Ishikawa (cell line): ENCODE measurements at regions not wholly inside any gene's neighbourhood (a gene's known extent, or its start where the extent isn't known, plus 50 kb on each side); places are given as distances from the start of the nearest gene placed in this dataset.

ENCODE experiments used
- CEBPB ChIP-seq: IDR thresholded peaks from 2 replicates; pipeline ENCODE4 v1.6.1; 2012
- TEAD4 ChIP-seq: IDR thresholded peaks from 2 replicates; pipeline ENCODE4 v1.6.1; 2012
- YY1 ChIP-seq: IDR thresholded peaks from 2 replicates; pipeline ENCODE4 v1.6.1; 2012; ENCODE audit warnings: low read depth

GRCh38 chrX:34343001-34343400, 210.9 kb upstream of the FAM47A start:
- TF ChIP-seq TEAD4 = no peak
- no peak for TF ChIP-seq YY1
- TF ChIP-seq CEBPB = no peak
